Activated T-cell treated with anti-CD3 and anti-CD28 coated beads, Interleukin-2, amount 50 U/mL, for 72 hours (primary cell): ENCODE measurements at regions not wholly inside any gene's neighbourhood (a gene's known extent, or its start where the extent isn't known, plus 50 kb on each side); places are given as distances from the start of the nearest gene placed in this dataset.
"Not testable (repeated sequence)": the region's sequence is repeated elsewhere in the genome, so short reads cannot be mapped to it uniquely, and the experiment has no call there.

Experiments
- ATAC-seq, 2 donors: fragments of 150-1000 bp; cut with Tn5 transposase; replicated peaks in 1 of 2; 2 replicates each; pipeline ENCODE4 v1.10.0; 2021; ENCODE audit warnings: moderate library complexity in 2 of 2, mild to moderate bottlenecking in 1 of 2
- DNase-seq, 2 donors: peaks; one replicate each; pipeline ENCODE4 v3.0.0; 2021 to 2022; ENCODE audit warnings: mixed read lengths in 1 of 2
- H3K27ac Mint-ChIP-seq: one replicate; pipeline ENCODE4 v1.8.0; 2022; ENCODE audit warnings: mild to moderate bottlenecking, moderate library complexity, mixed read lengths
- H3K27me3 Mint-ChIP-seq: one replicate; pipeline ENCODE4 v1.8.0; 2022; ENCODE audit warnings: low read depth, mixed read lengths
- H3K36me3 Mint-ChIP-seq, 2 donors: one replicate each; pipeline ENCODE4 v1.8.0; 2022; ENCODE audit warnings: mixed read lengths in 2 of 2, mild to moderate bottlenecking in 1 of 2; ENCODE audit not compliant: insufficient read depth in 2 of 2
- H3K4me1 Mint-ChIP-seq: one replicate; pipeline ENCODE4 v1.8.0; 2022; ENCODE audit warnings: low read depth, mixed read lengths
- H3K4me3 Mint-ChIP-seq, 2 donors: one replicate each; pipeline ENCODE4 v1.8.0; 2022; ENCODE audit warnings: mild to moderate bottlenecking in 2 of 2, mixed read lengths in 2 of 2, moderate library complexity in 2 of 2
- H3K9me3 Mint-ChIP-seq, 2 donors: one replicate each; pipeline ENCODE4 v1.8.0; 2022; ENCODE audit warnings: mixed read lengths in 2 of 2

GRCh38 chr5:156221816-156222215, 105.1 kb upstream of the SGCD start:
- ATAC-seq (no peak), DNase-seq (no peak)
- no peaks in the 10 kb centered on the region for H3K27me3 Mint-ChIP-seq
- no peak overlapping the region for H3K4me3 Mint-ChIP-seq
- no peaks in the 10 kb centered on the region for H3K4me1 Mint-ChIP-seq
- no peak overlapping the region for H3K27ac Mint-ChIP-seq
- H3K36me3 Mint-ChIP-seq, result no peaks in the 10 kb centered on the region
- H3K9me3 Mint-ChIP-seq, result no peaks in the 10 kb centered on the region

DNA sequence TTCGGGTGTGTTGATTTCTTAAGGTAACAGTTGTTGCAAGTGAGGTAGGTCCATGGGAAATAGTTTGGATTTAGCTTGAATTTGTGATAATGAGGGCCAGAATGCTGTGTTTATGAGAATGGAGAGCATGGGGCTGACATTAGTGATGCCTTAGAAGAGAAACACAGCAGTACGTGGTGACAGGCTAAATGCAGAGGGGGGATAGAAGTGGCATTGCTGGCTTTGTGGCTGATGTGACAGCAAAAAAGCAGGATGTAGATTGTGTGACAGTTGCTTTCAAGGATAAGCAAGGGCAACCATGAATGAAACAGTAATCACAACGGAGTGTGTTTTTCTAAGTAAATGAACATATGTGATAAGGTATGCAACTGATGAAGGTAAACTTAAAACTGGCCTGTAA, 103.4 kb upstream of the SGCD start:
- no peak for ATAC-seq
- no peak overlapping the region for H3K4me3 Mint-ChIP-seq
- no peaks in the 10 kb centered on the region for H3K27me3 Mint-ChIP-seq
- DNase-seq, result no peak
- H3K4me1 Mint-ChIP-seq, result no peaks in the 10 kb centered on the region
- H3K27ac Mint-ChIP-seq, result no peak overlapping the region
- peaks cover 0 to 2% of the 10 kb centered on the region in 2 donors for H3K9me3 Mint-ChIP-seq
- H3K36me3 Mint-ChIP-seq, result no peaks in the 10 kb centered on the region

GRCh38 chr5:156226485-156226884, 100.5 kb upstream of the SGCD start:
- not testable (repeated sequence) for H3K36me3 Mint-ChIP-seq, ATAC-seq, H3K27ac Mint-ChIP-seq, H3K4me1 Mint-ChIP-seq, H3K4me3 Mint-ChIP-seq, H3K9me3 Mint-ChIP-seq, H3K27me3 Mint-ChIP-seq, DNase-seq

- no peak overlapping the region for H3K27ac Mint-ChIP-seq
- peaks cover 6% of the 10 kb centered on the region for H3K27me3 Mint-ChIP-seq
- ATAC-seq (no peak), DNase-seq (no peak)
- H3K4me1 Mint-ChIP-seq, result no peaks in the 10 kb centered on the region
- no peaks in the 10 kb centered on the region for H3K36me3 Mint-ChIP-seq
- H3K9me3 Mint-ChIP-seq, result peaks cover 0 to 5% of the 10 kb centered on the region in 2 donors
- no peak overlapping the region for H3K4me3 Mint-ChIP-seq
These were observed 96.1 kb upstream of the SGCD start for GRCh38 chr5:156230887-156231286.

DNA sequence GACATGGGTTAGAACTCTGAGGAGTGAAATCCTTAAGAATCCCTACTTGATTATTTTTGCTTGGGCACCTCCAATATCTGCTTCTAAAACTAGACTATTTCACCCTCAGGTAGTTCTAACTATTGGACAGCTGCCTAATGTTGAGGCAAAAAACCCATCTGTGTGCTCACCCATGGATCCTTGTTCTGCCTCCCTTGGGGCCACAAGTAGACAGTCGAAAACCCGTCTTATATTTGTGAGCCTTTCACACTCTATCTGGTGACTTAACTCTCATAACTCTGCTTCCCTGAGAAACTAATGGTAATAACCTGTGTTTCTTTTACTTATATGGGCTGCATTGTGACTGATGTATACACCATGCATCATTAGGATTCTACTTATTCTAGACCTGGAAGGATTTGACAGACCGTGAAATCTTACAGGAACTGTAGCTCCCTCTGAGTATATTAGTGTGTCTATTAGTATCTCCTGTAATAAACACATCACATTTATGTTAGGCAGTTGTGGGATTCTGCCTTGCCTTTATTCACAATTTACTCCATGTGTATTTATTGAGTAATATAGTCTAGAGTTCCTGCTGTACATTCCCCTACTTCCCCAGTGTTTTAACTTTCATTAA, 94.6 kb upstream of the SGCD start:
- H3K27ac Mint-ChIP-seq, result no peak overlapping the region
- no peak overlapping the region for H3K4me3 Mint-ChIP-seq
- no peaks in the 10 kb centered on the region for H3K4me1 Mint-ChIP-seq
- H3K9me3 Mint-ChIP-seq, result peaks cover 0 to 5% of the 10 kb centered on the region in 2 donors
- DNase-seq (no peak), ATAC-seq (no peak)
- H3K36me3 Mint-ChIP-seq, result no peaks in the 10 kb centered on the region
- H3K27me3 Mint-ChIP-seq, result peaks cover 6% of the 10 kb centered on the region

- Mint-ChIP-seq H3K27me3 (peaks cover 6% of the 10 kb centered on the region), H3K27ac (no peak overlapping the region), H3K36me3 (no peaks in the 10 kb centered on the region), H3K4me3 (no peak overlapping the region), H3K4me1 (no peaks in the 10 kb centered on the region), H3K9me3 (no peaks in the 10 kb centered on the region)
- ATAC-seq, result no peak
- DNase-seq, result no peak
These were observed 89.6 kb upstream of the SGCD start for GRCh38 chr5:156237361-156237760.

DNA sequence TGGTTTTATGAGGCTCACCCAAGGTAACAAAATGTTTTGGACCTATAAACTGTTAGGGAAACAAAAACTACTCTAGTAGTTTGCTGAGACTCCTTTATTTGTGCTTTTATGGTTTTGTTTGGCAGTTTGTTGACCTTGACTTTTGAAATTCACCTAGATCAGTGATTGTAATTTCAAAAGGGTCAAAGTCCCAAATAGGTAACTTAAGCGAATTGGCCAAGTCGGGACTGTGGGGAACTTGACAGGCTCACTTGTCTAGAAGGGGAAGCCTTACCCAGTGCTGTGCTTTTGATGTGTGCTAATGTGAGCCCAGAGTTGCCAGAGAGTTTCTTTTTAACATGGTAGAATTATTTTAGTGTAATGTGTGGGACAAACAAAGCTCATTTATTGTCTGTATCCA, 87.2 kb upstream of the SGCD start:
- H3K4me1 Mint-ChIP-seq, result no peaks in the 10 kb centered on the region
- no peak overlapping the region for H3K27ac Mint-ChIP-seq
- H3K9me3 Mint-ChIP-seq, result no peaks in the 10 kb centered on the region
- ATAC-seq (no peak), DNase-seq (no peak)
- H3K27me3 Mint-ChIP-seq, result no peaks in the 10 kb centered on the region
- no peak overlapping the region for H3K4me3 Mint-ChIP-seq
- H3K36me3 Mint-ChIP-seq, result no peaks in the 10 kb centered on the region

DNA sequence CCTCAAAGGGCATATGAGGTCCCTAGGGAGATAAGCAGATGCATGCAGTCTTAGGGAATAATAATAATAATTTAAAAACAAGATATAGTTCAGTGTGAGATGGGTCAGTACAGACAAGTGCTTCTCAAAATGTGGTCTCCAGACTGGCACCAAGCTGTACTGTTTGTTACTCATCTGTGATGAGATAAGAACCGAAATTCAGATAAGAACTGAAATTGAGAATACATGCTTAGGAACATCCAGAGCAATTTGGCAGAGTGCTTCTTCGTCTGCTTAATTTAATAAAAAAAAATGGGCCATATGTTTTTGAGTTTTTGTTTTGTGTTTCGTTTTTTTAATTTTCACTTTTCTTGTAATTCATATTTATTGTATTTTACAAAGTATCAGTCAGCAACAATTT, 86.5 kb upstream of the SGCD start:
- ATAC-seq (no peak), DNase-seq (no peak)
- Mint-ChIP-seq H3K27me3 (no peaks in the 10 kb centered on the region), H3K9me3 (no peaks in the 10 kb centered on the region), H3K36me3 (no peaks in the 10 kb centered on the region), H3K27ac (no peak overlapping the region), H3K4me3 (no peak overlapping the region), H3K4me1 (no peaks in the 10 kb centered on the region)

- Mint-ChIP-seq H3K27ac (no peak overlapping the region), H3K4me1 (no peaks in the 10 kb centered on the region), H3K9me3 (no peaks in the 10 kb centered on the region), H3K27me3 (no peaks in the 10 kb centered on the region), H3K36me3 (no peaks in the 10 kb centered on the region), H3K4me3 (no peak overlapping the region)
- ATAC-seq (no peak), DNase-seq (no peak)
These were observed 85.7 kb upstream of the SGCD start for GRCh38 chr5:156241266-156241665.

- Mint-ChIP-seq H3K9me3 (peaks cover 0 to 1% of the 10 kb centered on the region in 2 donors), H3K27ac (no peak overlapping the region), H3K4me1 (no peaks in the 10 kb centered on the region), H3K4me3 (no peak overlapping the region), H3K36me3 (no peaks in the 10 kb centered on the region), H3K27me3 (no peaks in the 10 kb centered on the region)
- ATAC-seq (no peak), DNase-seq (no peak)
These were observed 81.1 kb upstream of the SGCD start for GRCh38 chr5:156245895-156246294.

DNA sequence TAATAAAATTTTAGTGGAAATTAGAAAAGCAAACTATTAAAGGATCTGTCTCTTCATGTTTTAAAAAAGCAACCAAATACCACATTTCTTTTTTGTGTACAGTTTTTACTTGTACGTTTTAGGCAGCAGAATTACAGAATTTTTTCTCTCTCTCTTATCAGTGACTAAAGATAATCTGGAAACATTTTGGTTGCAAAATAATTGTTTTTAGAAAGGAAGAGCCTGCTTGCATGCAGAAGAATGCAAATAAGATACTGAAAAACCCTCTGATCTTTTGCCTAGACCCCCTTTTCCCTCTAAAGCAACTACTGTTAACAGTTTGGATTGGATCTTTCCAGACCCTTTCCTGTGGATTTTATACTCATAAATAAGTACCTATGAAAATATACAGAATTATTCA, 75.9 kb upstream of the SGCD start:
- Mint-ChIP-seq H3K27me3 (no peaks in the 10 kb centered on the region), H3K4me3 (no peak overlapping the region), H3K4me1 (no peaks in the 10 kb centered on the region), H3K36me3 (no peaks in the 10 kb centered on the region), H3K27ac (no peak overlapping the region), H3K9me3 (peaks cover 0 to 1% of the 10 kb centered on the region in 2 donors)
- ATAC-seq (no peak), DNase-seq (no peak)

DNA sequence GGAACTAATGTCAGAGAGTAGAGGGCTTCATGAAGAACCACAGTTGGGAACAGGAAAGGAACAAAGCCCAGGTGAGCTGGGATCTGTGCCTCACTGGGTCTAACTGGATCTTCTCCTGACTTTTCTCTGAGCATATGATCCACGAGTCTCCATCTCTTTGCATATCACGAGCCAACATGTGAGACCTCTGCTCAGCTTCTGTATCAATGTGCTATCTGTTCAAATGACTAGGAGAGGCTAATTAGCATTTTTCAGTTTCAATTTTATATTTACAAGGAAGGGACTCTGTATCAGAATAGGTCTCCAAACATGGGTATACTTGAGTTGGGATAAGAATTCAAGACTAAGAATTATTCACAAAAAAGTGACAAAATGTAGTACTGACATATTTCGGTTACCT, 73.8 kb upstream of the SGCD start:
- Mint-ChIP-seq H3K36me3 (no peaks in the 10 kb centered on the region), H3K27ac (no peak overlapping the region), H3K9me3 (peaks cover 0 to 1% of the 10 kb centered on the region in 2 donors), H3K4me3 (no peak overlapping the region), H3K4me1 (no peaks in the 10 kb centered on the region), H3K27me3 (no peaks in the 10 kb centered on the region)
- no peak for ATAC-seq
- no peak for DNase-seq

DNA sequence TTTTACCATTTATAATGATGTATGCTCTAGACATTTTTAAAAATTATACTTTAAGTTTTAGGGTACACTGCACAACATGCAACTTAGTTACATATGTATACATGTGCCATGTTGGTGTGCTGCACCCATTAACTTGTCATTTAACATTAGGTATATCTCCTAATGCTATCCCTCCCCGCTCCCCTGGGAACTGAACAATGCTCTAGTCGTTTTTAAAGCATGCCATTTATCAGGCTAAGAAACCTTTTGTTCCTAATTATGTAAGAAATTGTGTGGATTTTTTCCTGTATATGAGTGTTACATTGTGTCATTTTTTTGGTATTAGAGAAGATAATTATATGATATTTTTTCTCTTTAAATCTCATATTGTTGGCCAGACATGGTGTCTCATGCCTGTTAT, 72.8 kb upstream of the SGCD start:
- ATAC-seq, result no peak
- H3K27ac Mint-ChIP-seq, result no peak overlapping the region
- H3K36me3 Mint-ChIP-seq, result no peaks in the 10 kb centered on the region
- DNase-seq, result no peak
- H3K9me3 Mint-ChIP-seq, result no peaks in the 10 kb centered on the region
- no peak overlapping the region for H3K4me3 Mint-ChIP-seq
- H3K27me3 Mint-ChIP-seq, result no peaks in the 10 kb centered on the region
- H3K4me1 Mint-ChIP-seq, result no peaks in the 10 kb centered on the region

DNA sequence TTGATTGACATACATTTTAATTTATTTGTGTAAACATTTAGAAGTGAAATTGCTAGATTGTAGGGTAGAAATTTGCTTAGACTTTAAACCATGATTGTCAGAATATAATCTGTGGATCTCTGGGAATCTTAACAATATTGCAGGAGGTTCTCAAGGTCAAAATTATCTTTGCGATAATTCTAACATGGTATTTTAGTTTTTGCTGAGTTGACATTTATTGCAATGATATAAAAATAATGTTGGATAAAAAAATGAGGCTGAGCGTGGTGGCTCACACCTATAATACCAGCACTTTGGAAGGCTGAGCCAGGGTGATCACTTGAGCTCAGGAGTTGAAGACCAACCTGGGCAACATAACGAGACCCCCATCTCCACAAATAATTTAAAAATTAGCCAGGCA, 70.3 kb upstream of the SGCD start:
- H3K4me3 Mint-ChIP-seq, result no peak overlapping the region
- DNase-seq (no peak), ATAC-seq (no peak)
- H3K4me1 Mint-ChIP-seq, result no peaks in the 10 kb centered on the region
- no peaks in the 10 kb centered on the region for H3K36me3 Mint-ChIP-seq
- H3K27ac Mint-ChIP-seq, result no peak overlapping the region
- H3K27me3 Mint-ChIP-seq, result no peaks in the 10 kb centered on the region
- no peaks in the 10 kb centered on the region for H3K9me3 Mint-ChIP-seq
